Mesenchymal stem cell (in vitro differentiated cells and primary cell): ENCODE measurements at regions not wholly inside any gene's neighbourhood (a gene's known extent, or its start where the extent isn't known, plus 50 kb on each side); places are given as distances from the start of the nearest gene placed in this dataset.
A peak's percentile ranks its signal among the peaks of the same experiment; 100 is the strongest.

Experiments used
- DNase-seq: peaks from one replicate; pipeline ENCODE4 v3.0.0-alpha.2; 2013
- H2AFZ ChIP-seq: one replicate; pipeline ENCODE4 v1.6.1; 2013; ENCODE audit warnings: low read depth, mild to moderate bottlenecking, control low read depth, inconsistent platforms, low read length, moderate library complexity
- H2AK5ac ChIP-seq: 2 replicates; pipeline ENCODE4 v1.6.1; 2013; ENCODE audit warnings: low read length, moderate library complexity, mild to moderate bottlenecking, inconsistent platforms; ENCODE audit not compliant: severe bottlenecking
- H2BK120ac ChIP-seq: one replicate; pipeline ENCODE4 v1.6.1; 2013; ENCODE audit warnings: low read depth, mild to moderate bottlenecking, inconsistent platforms, low read length, moderate library complexity
- H2BK12ac ChIP-seq, 2 experiments: one replicate each; pipeline ENCODE4 v1.6.1; 2013; ENCODE audit warnings: inconsistent platforms in 2 of 2, low read length in 2 of 2, mild to moderate bottlenecking in 2 of 2, moderate library complexity in 2 of 2, control low read depth in 1 of 2
- H2BK15ac ChIP-seq: one replicate; pipeline ENCODE4 v1.6.1; 2013; ENCODE audit warnings: mild to moderate bottlenecking, low read depth, inconsistent platforms; ENCODE audit not compliant: poor library complexity, severe bottlenecking
- H2BK5ac ChIP-seq: 2 replicates; pipeline ENCODE4 v1.6.1; 2013; ENCODE audit warnings: low read depth, mild to moderate bottlenecking, low read length, control low read depth, inconsistent platforms; ENCODE audit not compliant: poor library complexity, severe bottlenecking
- H3K14ac ChIP-seq, 2 experiments: one replicate each; pipeline ENCODE4 v1.6.1; 2013; ENCODE audit warnings: inconsistent platforms in 2 of 2, low read length in 2 of 2, control low read depth in 1 of 2, mild to moderate bottlenecking in 1 of 2, moderate library complexity in 1 of 2
- H3K18ac ChIP-seq, 2 experiments: one replicate each; pipeline ENCODE4 v1.6.1; 2013; ENCODE audit warnings: inconsistent platforms in 2 of 2, low read length in 2 of 2, control low read depth in 1 of 2, low read depth in 1 of 2, mild to moderate bottlenecking in 1 of 2
- H3K23ac ChIP-seq, 2 experiments: one replicate each; pipeline ENCODE4 v1.6.1; 2013; ENCODE audit warnings: inconsistent platforms in 2 of 2, low read length in 2 of 2, mild to moderate bottlenecking in 2 of 2, moderate library complexity in 2 of 2, control low read depth in 1 of 2
- H3K27ac ChIP-seq: 2 replicates; pipeline ENCODE4 v1.5.1; 2013; ENCODE audit warnings: mild to moderate bottlenecking, moderate library complexity, low read length, control low read depth, inconsistent platforms; ENCODE audit not compliant: poor library complexity, severe bottlenecking
- H3K27me3 ChIP-seq, 2 experiments: 2 replicates each; pipeline versions ENCODE4 v1.6.1 to v1.7.0; 2013; ENCODE audit warnings: low read length in 2 of 2, mild to moderate bottlenecking in 2 of 2, moderate library complexity in 2 of 2, control low read depth in 1 of 2, inconsistent platforms in 1 of 2; ENCODE audit not compliant: control insufficient read depth in 1 of 2, insufficient read depth in 1 of 2
- H3K36me3 ChIP-seq, 2 experiments: 2 replicates each; pipeline versions ENCODE4 v1.6.1 to v1.7.0; 2013; ENCODE audit warnings: low read length in 2 of 2, control low read depth in 1 of 2, inconsistent platforms in 1 of 2, low read depth in 1 of 2, mild to moderate bottlenecking in 1 of 2; ENCODE audit not compliant: insufficient read depth in 2 of 2, control insufficient read depth in 1 of 2
- H3K4ac ChIP-seq, 2 experiments: one replicate each; pipeline ENCODE4 v1.6.1; 2013; ENCODE audit warnings: inconsistent platforms in 2 of 2, low read length in 2 of 2, mild to moderate bottlenecking in 2 of 2, moderate library complexity in 2 of 2, control low read depth in 1 of 2, low read depth in 1 of 2
- H3K4me1 ChIP-seq: 2 replicates; pipeline ENCODE4 v1.6.1; 2013; ENCODE audit warnings: low read depth, low read length, control low read depth; ENCODE audit not compliant: control insufficient read depth, insufficient read depth
- H3K4me2 ChIP-seq: 2 replicates; pipeline ENCODE4 v1.6.1; 2013; ENCODE audit warnings: low read length, mild to moderate bottlenecking, inconsistent platforms; ENCODE audit not compliant: poor library complexity, severe bottlenecking
- H3K4me3 ChIP-seq, 2 experiments: 2 replicates each; pipeline versions ENCODE4 v1.5.1 to v1.7.0; 2013; ENCODE audit warnings: low read length in 2 of 2, mild to moderate bottlenecking in 2 of 2, control low read depth in 1 of 2, low read depth in 1 of 2; ENCODE audit not compliant: insufficient read depth in 1 of 2
- H3K79me1 ChIP-seq: replicated peaks from 2 replicates; pipeline ENCODE4 v1.6.1; 2013; ENCODE audit warnings: mild to moderate bottlenecking, control low read depth, low read length, inconsistent platforms; ENCODE audit not compliant: poor library complexity, severe bottlenecking
- H3K9ac ChIP-seq: 2 replicates; pipeline ENCODE4 v1.7.0; 2013; ENCODE audit warnings: mild to moderate bottlenecking, low read length, moderate library complexity
- H3K9me3 ChIP-seq: 2 replicates; pipeline ENCODE4 v1.7.0; 2013; ENCODE audit warnings: mild to moderate bottlenecking, low read length; ENCODE audit not compliant: control insufficient read depth
- H4K8ac ChIP-seq: one replicate; pipeline ENCODE4 v1.6.1; 2013; ENCODE audit warnings: inconsistent platforms, mild to moderate bottlenecking, low read length, moderate library complexity
- H4K91ac ChIP-seq: one replicate; pipeline ENCODE4 v1.6.1; 2013; ENCODE audit warnings: mild to moderate bottlenecking, low read length, inconsistent platforms
- WGBS: methylation state at CpG from one replicate; pipeline ENCODE4 v1.1.7; 2013; ENCODE audit warnings: mixed read lengths; 5-methylcytosine and 5-hydroxymethylcytosine counted together

- H3K14ac ChIP-seq, result no peak overlapping the region
- no peaks in the 10 kb centered on the region for H3K36me3 ChIP-seq
- H2AK5ac ChIP-seq, result no peak overlapping the region
- no peaks in the 10 kb centered on the region for H3K79me1 ChIP-seq
- DNase-seq, result no peak
- H3K4me3 ChIP-seq, result no peak overlapping the region
- H2BK120ac ChIP-seq, result no peak overlapping the region
- H3K9me3 ChIP-seq, result no peaks in the 10 kb centered on the region
- H4K91ac ChIP-seq, result no peak overlapping the region
- H3K23ac ChIP-seq, result no peak overlapping the region
- no peak overlapping the region for H3K9ac ChIP-seq
- H4K8ac ChIP-seq, result no peak overlapping the region
- no peak overlapping the region for H2BK12ac ChIP-seq
- no peak overlapping the region for H3K27ac ChIP-seq
- WGBS, result no CpG with 5 or more reads among the region's 1 CpG
- no peaks in the 10 kb centered on the region for H3K4me1 ChIP-seq
- no peak overlapping the region for H2BK15ac ChIP-seq
- H3K18ac ChIP-seq, result no peak overlapping the region
- H3K4ac ChIP-seq, result no peak overlapping the region
- no peak overlapping the region for H2AFZ ChIP-seq
- H3K4me2 ChIP-seq, result no peak overlapping the region
- H3K27me3 ChIP-seq, result no peaks in the 10 kb centered on the region
- H2BK5ac ChIP-seq, result no peak overlapping the region
Observed at GRCh38 chr9:73996844-73997243, 500.3 kb upstream of the RORB start.

GRCh38 chr9:74001382-74001781 lies 495.8 kb upstream of the RORB start:
- H3K9ac ChIP-seq, result no peak overlapping the region
- no peak overlapping the region for H2BK5ac ChIP-seq
- no peak overlapping the region for H2AK5ac ChIP-seq
- no peak overlapping the region for H3K4ac ChIP-seq
- no peak overlapping the region for H3K27ac ChIP-seq
- H3K23ac ChIP-seq, result no peak overlapping the region
- H3K4me3 ChIP-seq, result no peak overlapping the region
- no peaks in the 10 kb centered on the region for H3K79me1 ChIP-seq
- no peak overlapping the region for H3K18ac ChIP-seq
- no peak for DNase-seq
- no peak overlapping the region for H2BK15ac ChIP-seq
- H2AFZ ChIP-seq, result no peak overlapping the region
- H2BK120ac ChIP-seq, result no peak overlapping the region
- H3K4me1 ChIP-seq, result no peaks in the 10 kb centered on the region
- H4K8ac ChIP-seq, result no peak overlapping the region
- H3K27me3 ChIP-seq, result no peaks in the 10 kb centered on the region
- H2BK12ac ChIP-seq, result no peak overlapping the region
- H3K36me3 ChIP-seq, result no peaks in the 10 kb centered on the region
- no peak overlapping the region for H3K4me2 ChIP-seq
- no peaks in the 10 kb centered on the region for H3K9me3 ChIP-seq
- H4K91ac ChIP-seq, result no peak overlapping the region
- no CpG with 5 or more reads among the region's 2 CpGs for WGBS
- H3K14ac ChIP-seq, result no peak overlapping the region

- Histone ChIP-seq H4K91ac (no peak overlapping the region), H3K14ac (no peak overlapping the region), H3K27ac (no peak overlapping the region), H2BK15ac (no peak overlapping the region), H3K4me3 (no peak overlapping the region), H2BK12ac (no peak overlapping the region), H2AFZ (no peak overlapping the region), H3K4me2 (no peak overlapping the region), H2AK5ac (no peak overlapping the region), H3K4me1 (no peaks in the 10 kb centered on the region), H3K36me3 (no peaks in the 10 kb centered on the region), H3K18ac (no peak overlapping the region), H2BK5ac (no peak overlapping the region), H3K9ac (no peak overlapping the region), H3K9me3 (no peaks in the 10 kb centered on the region), H3K27me3 (no peaks in the 10 kb centered on the region), H3K79me1 (no peaks in the 10 kb centered on the region), H4K8ac (no peak overlapping the region), H3K4ac (no peak overlapping the region), H3K23ac (no peak overlapping the region), H2BK120ac (no peak overlapping the region)
- WGBS, result 91% methylated on average over 2 of the region's 2 CpGs
- peak; percentile 20 for DNase-seq
Observed at GRCh38 chr9:74006935-74007334, 490.2 kb upstream of the RORB start.

- Histone ChIP-seq H3K4me1 (no peaks in the 10 kb centered on the region), H2AFZ (no peak overlapping the region), H3K18ac (no peak overlapping the region), H4K8ac (no peak overlapping the region), H3K79me1 (no peaks in the 10 kb centered on the region), H3K9me3 (no peaks in the 10 kb centered on the region), H3K4me2 (no peak overlapping the region), H2AK5ac (no peak overlapping the region), H2BK5ac (no peak overlapping the region), H3K9ac (no peak overlapping the region), H3K27ac (no peak overlapping the region), H3K4ac (no peak overlapping the region), H2BK120ac (no peak overlapping the region), H3K14ac (no peak overlapping the region), H3K27me3 (no peaks in the 10 kb centered on the region), H3K23ac (no peak overlapping the region), H3K36me3 (no peaks in the 10 kb centered on the region), H2BK12ac (no peak overlapping the region), H2BK15ac (no peak overlapping the region), H3K4me3 (no peak overlapping the region), H4K91ac (no peak overlapping the region)
- DNase-seq, result no peak
- 66% methylated on average over 3 of the region's 3 CpGs for WGBS
Observed at GRCh38 chr9:74007833-74008232, 489.3 kb upstream of the RORB start.
